ENCODE measurements at regions not wholly inside any gene's neighbourhood (a gene's known extent, or its start where the extent isn't known, plus 50 kb on each side); places are given as distances from the start of the nearest gene placed in this dataset.

GRCh38 chr12:5295996-5296395, 135.9 kb upstream of the NTF3 start:
- Mint-ChIP-seq H3K9me3 (peaks cover 0 to 1% (median 0%) of the 10 kb centered on the region in 7 donors), H3K27ac (no peak overlapping the region), H3K4me1 (no peaks in the 10 kb centered on the region), H3K36me3 (no peaks in the 10 kb centered on the region), H3K4me3 (no peak overlapping the region), H3K27me3 (ENCODE audit: low read depth in 3 of 3) (peaks cover 0 to 2% (median under 1%) of the 10 kb centered on the region in 3 donors)
- no peak for DNase-seq
- Histone ChIP-seq H3K27me3 (ENCODE audit: control insufficient read depth in 2 of 2, insufficient read depth in 2 of 2, low read length in 2 of 2) (no peaks in the 10 kb centered on the region), H3K4me1 (ENCODE audit: control insufficient read depth in 1 of 2, insufficient read depth in 2 of 2, low read length in 2 of 2) (no peaks in the 10 kb centered on the region), H3K36me3 (replicated peaks in 1 of 2; ENCODE audit: control insufficient read depth in 1 of 2, insufficient read depth in 2 of 2, low read length in 2 of 2) (no peaks in the 10 kb centered on the region), H3K9me3 (replicated peaks in 1 of 2; ENCODE audit: control insufficient read depth in 1 of 2, insufficient read depth in 1 of 2, low read length in 2 of 2) (no peaks in the 10 kb centered on the region), H3K4me2 (replicated peaks; ENCODE audit: extremely low read depth, low read length, poor library complexity, severe bottlenecking) (no peak overlapping the region), H3K9ac (ENCODE audit: insufficient read depth, low read length, poor library complexity, severe bottlenecking) (no peak overlapping the region), H3K79me2 (ENCODE audit: insufficient read depth, low read length) (no peaks in the 10 kb centered on the region), H2AFZ (ENCODE audit: insufficient read depth, low read depth, low read length, poor library complexity, severe bottlenecking) (no peak overlapping the region), H3K4me3 (replicated peaks in 1 of 3; ENCODE audit: low read depth in 2 of 3, low read length in 3 of 3) (no peak overlapping the region), H4K20me1 (ENCODE audit: insufficient read depth, low read length) (no peaks in the 10 kb centered on the region), H3K27ac (ENCODE audit: low read depth in 1 of 2, low read length in 2 of 2) (no peak overlapping the region)
- 100% methylated on average over 1 of the region's 2 CpGs for WGBS (ENCODE audit: insufficient coverage)
- intact Hi-C loops (cut with micrococcal nuclease): no loop called here
- TF ChIP-seq, protein P1, sequence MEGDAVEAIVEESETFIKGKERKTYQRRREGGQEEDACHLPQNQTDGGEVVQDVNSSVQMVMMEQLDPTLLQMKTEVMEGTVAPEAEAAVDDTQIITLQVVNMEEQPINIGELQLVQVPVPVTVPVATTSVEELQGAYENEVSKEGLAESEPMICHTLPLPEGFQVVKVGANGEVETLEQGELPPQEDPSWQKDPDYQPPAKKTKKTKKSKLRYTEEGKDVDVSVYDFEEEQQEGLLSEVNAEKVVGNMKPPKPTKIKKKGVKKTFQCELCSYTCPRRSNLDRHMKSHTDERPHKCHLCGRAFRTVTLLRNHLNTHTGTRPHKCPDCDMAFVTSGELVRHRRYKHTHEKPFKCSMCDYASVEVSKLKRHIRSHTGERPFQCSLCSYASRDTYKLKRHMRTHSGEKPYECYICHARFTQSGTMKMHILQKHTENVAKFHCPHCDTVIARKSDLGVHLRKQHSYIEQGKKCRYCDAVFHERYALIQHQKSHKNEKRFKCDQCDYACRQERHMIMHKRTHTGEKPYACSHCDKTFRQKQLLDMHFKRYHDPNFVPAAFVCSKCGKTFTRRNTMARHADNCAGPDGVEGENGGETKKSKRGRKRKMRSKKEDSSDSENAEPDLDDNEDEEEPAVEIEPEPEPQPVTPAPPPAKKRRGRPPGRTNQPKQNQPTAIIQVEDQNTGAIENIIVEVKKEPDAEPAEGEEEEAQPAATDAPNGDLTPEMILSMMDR (IDR thresholded peaks at IDR 0.05): no peak

GRCh38 chr12:5301539-5301938, 130.4 kb upstream of the NTF3 start:
- Mint-ChIP-seq H3K27me3 (ENCODE audit: low read depth in 3 of 3) (peaks cover 0 to 5% (median 2%) of the 10 kb centered on the region in 3 donors), H3K4me3 (no peak overlapping the region), H3K36me3 (no peaks in the 10 kb centered on the region), H3K9me3 (no peaks in the 10 kb centered on the region), H3K4me1 (no peaks in the 10 kb centered on the region), H3K27ac (no peak overlapping the region)
- Histone ChIP-seq H2AFZ (ENCODE audit: insufficient read depth, low read depth, low read length, poor library complexity, severe bottlenecking) (no peak overlapping the region), H4K20me1 (ENCODE audit: insufficient read depth, low read length) (no peaks in the 10 kb centered on the region), H3K4me3 (replicated peaks in 1 of 3; ENCODE audit: low read depth in 2 of 3, low read length in 3 of 3) (no peak overlapping the region), H3K79me2 (ENCODE audit: insufficient read depth, low read length) (no peaks in the 10 kb centered on the region), H3K27ac (ENCODE audit: low read depth in 1 of 2, low read length in 2 of 2) (no peak overlapping the region), H3K4me2 (replicated peaks; ENCODE audit: extremely low read depth, low read length, poor library complexity, severe bottlenecking) (no peak overlapping the region), H3K27me3 (ENCODE audit: control insufficient read depth in 2 of 2, insufficient read depth in 2 of 2, low read length in 2 of 2) (no peaks in the 10 kb centered on the region), H3K4me1 (ENCODE audit: control insufficient read depth in 1 of 2, insufficient read depth in 2 of 2, low read length in 2 of 2) (no peaks in the 10 kb centered on the region), H3K36me3 (replicated peaks in 1 of 2; ENCODE audit: control insufficient read depth in 1 of 2, insufficient read depth in 2 of 2, low read length in 2 of 2) (no peaks in the 10 kb centered on the region), H3K9me3 (replicated peaks in 1 of 2; ENCODE audit: control insufficient read depth in 1 of 2, insufficient read depth in 1 of 2, low read length in 2 of 2) (no peaks in the 10 kb centered on the region), H3K9ac (ENCODE audit: insufficient read depth, low read length, poor library complexity, severe bottlenecking) (no peak overlapping the region)
- no peak for DNase-seq
- TF ChIP-seq, protein P1 (IDR thresholded peaks at IDR 0.05): no peak
- intact Hi-C loops (cut with micrococcal nuclease): no loop called here
